Epithelial cell of esophagus (primary cell): ENCODE measurements at regions not wholly inside any gene's neighbourhood (a gene's known extent, or its start where the extent isn't known, plus 50 kb on each side); places are given as distances from the start of the nearest gene placed in this dataset.

ENCODE experiments used
- DNase-seq: peaks from one replicate; pipeline ENCODE4 v3.0.0; 2010; ENCODE audit warnings: low read depth
- H3K4me3 ChIP-seq: 2 replicates; pipeline ENCODE4 v1.5.1; 2011; ENCODE audit warnings: mild to moderate bottlenecking, low read length, control low read depth
- TF ChIP-seq, protein P1 (sequence below): IDR thresholded peaks from 2 replicates; pipeline ENCODE4 v1.5.1; 2011; ENCODE audit warnings: low read depth, mild to moderate bottlenecking, low read length, control low read depth, inconsistent platforms; ENCODE audit not compliant: insufficient read depth; ENCODE audit errors: missing control alignments

DNA sequence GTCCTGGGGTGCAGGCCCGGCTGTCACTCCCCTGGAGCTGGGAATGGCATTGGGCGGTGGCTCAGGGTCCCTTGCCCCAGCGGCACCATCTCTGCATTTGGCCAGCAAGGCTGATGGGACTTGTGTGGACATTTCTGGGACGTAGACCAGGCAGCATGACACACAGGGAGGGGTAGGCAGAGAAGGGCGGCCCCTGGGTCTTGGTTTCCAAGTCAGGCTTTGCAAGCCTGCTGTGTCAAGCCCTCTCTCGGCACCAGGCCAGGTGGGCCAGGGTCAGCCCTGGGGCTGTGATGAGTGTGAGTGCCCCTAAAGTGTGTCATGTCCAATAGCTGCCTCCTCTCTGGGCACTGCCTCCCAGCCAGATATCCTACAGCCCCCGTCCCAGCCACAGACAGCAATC, 335.2 kb downstream of the SEC14L1 start:
- peak; percentile 76 for DNase-seq
- TF ChIP-seq, protein P1, sequence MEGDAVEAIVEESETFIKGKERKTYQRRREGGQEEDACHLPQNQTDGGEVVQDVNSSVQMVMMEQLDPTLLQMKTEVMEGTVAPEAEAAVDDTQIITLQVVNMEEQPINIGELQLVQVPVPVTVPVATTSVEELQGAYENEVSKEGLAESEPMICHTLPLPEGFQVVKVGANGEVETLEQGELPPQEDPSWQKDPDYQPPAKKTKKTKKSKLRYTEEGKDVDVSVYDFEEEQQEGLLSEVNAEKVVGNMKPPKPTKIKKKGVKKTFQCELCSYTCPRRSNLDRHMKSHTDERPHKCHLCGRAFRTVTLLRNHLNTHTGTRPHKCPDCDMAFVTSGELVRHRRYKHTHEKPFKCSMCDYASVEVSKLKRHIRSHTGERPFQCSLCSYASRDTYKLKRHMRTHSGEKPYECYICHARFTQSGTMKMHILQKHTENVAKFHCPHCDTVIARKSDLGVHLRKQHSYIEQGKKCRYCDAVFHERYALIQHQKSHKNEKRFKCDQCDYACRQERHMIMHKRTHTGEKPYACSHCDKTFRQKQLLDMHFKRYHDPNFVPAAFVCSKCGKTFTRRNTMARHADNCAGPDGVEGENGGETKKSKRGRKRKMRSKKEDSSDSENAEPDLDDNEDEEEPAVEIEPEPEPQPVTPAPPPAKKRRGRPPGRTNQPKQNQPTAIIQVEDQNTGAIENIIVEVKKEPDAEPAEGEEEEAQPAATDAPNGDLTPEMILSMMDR, result no peak
- H3K4me3 ChIP-seq, result no peak overlapping the region

DNA sequence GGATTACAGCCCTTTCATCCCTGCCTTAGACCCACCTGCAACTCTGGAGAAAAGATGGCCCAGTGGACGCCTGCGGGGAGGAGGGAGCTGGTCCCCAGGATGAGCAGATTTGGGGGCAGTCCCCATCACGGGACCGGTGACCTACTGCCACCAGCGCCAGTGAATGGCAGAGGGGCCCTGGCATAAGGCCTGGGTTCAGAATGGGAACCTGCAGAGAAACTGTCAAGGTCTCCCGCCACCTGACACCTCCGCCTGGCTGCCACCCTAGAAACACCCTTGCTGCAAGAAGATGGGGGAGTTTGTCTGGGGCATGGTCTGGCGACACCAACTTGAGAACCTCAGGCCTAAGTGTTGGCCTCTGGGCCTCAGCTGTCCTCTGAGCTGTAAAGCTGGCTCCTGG, 335.7 kb downstream of the SEC14L1 start:
- DNase-seq, result no peak
- H3K4me3 ChIP-seq, result no peak overlapping the region
- TF ChIP-seq, protein P1, result no peak

DNA sequence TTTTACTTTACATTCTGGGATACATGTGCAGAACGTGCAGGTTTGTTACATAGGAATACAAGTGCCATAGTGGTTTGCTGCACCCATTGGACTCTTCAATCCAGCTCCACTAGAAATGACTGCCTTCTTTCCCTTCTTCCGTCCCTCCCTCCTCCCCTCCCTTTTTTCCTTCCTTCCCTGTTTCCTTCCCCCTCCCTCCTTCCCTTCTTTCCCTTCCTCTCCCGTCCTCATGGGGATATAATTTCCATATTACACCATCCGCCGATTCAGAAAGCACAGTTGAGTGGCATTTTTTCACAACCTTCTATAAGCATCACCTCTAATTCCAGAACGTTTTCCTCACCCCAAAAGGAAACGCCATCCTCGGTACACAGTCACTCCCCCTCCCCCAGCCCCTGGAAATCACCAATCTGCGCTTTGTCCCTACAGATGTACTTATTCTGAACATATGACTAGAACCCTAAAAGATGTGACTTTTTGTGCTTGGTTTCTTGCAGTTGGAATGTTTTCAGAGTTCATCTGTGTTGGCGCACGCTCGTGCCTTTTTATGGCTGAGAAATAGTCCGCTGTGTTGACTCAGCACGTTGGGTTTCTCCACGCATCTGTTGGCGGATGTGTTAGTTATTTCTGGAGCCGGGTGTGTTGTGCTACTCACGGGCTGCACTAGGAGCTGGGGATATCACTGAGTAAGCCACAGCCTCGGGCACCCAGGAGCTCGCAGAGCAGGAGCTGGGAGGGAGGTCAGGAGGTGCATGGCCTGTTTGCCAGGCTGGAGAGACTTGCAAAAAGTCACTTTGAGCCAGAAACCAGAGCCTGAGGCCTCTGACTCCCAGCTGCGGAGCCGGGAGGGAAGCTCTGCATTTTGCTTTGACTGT, 336.4 kb downstream of the SEC14L1 start:
- DNase-seq, result peak; percentile 98
- H3K4me3 ChIP-seq, result no peak overlapping the region
- TF ChIP-seq, protein P1, result no peak

DNA sequence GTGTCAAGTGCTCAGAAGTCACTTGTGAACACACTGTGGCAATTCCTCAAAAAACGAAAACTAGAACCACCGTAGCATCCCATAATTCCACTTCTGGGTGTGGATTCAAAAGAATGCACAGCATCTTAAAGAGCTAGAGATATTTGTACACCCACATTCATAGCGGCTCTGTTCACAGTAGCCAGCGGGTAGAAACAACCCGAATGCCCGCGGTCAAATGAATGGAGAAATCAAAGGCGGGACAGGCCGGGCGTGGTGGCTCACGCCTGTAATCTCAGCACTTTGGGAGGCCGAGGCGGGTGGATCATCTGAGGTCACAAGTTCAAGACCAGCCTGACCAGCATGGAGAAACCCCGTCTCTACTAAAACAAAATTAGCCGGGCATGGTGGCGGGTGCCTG, 337.5 kb downstream of the SEC14L1 start:
- TF ChIP-seq, protein P1, result no peak
- no peak overlapping the region for H3K4me3 ChIP-seq
- DNase-seq, result no peak

DNA sequence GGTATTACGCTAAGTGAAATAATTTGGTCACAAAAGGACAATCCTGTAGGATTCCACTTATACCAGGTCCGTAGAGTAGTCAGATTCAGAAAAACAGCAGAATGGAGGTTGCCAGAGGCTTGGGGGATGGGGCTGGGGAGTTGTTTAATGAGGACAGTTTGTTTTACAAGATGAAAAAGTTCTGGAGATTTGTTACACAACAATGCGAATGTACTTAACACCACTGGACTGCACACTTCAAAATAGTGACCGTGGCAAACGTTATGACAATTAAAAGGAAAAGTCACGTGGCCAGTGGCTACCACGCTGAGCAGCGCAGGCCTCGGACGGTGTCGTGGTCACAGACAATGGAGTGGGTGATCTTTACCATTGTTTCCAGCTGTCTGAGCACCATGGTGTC, 338.1 kb downstream of the SEC14L1 start:
- TF ChIP-seq, protein P1, result no peak
- no peak overlapping the region for H3K4me3 ChIP-seq
- DNase-seq, result no peak

DNA sequence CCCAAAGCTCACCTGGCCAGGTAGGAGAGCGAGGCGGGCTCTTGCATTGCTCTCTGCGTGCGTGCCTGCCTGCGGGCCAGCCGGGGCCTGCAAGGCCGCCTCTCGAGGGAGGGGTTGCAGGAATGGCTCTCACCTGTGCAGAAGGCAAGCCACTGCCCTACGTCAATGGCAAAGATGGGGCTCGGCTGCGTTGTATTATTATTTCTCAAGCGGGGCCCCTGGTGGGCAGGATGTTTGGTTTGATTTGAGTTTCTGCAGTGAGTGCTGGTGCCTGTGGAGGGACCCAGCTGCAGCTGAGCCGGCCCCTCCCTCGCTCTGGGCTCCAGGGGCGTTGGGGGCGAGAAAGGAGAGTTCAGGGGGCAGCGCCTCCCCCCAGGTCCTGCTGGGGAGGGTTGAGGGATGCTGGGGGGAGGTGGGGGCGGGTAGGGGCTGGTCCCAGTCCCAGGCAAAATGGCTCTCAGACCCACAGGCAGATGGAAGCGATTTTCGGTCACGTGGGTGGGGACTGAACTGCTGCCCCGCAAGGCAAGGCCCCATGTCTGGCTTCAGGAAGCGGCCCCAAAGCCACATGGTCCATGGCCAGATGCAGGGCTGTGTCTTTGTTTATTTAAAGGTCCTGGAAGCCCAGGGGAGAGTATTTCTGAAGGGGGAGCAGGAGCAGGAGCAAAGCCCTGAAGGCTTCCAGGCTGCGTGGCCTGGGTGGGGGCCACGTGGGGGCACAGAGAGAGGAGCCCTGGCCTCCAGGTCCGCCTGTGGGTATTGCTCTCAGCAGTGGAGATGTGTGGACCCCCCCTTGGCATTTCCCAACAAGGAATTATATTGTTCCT, 338.8 kb downstream of the SEC14L1 start:
- TF ChIP-seq, protein P1, result no peak
- peak; percentile 48 for DNase-seq
- H3K4me3 ChIP-seq, result no peak overlapping the region
